A673 (cell line): ENCODE measurements at regions not wholly inside any gene's neighbourhood (a gene's known extent, or its start where the extent isn't known, plus 50 kb on each side); places are given as distances from the start of the nearest gene placed in this dataset.

Experiments
- BruUV-seq: library from RNA; stranded (reverse); fragments of 400-500 nt; replicated peaks from 2 replicates; lab custom pipeline; 2021; lab: Mats Ljungman, UMichigan
- CTCF ChIA-PET: fragments of 300-600 bp; sonication (Branson Sonifier 250); formaldehyde crosslinking; loops from one replicate; lab custom pipeline; 2022; ENCODE audit warnings: antibody characterized with exemption; lab: Charles Lee
- POLR2A ChIA-PET: fragments of 300-600 bp; sonication (Branson Sonifier 250); formaldehyde crosslinking; loops from one replicate; lab custom pipeline; 2022; ENCODE audit warnings: antibody characterized with exemption; ENCODE audit not compliant: low non-redundant PET; lab: Charles Lee
- DNase-seq: peaks from one replicate; pipeline ENCODE4 v3.0.0-alpha.2; 2015; ENCODE audit warnings: low spot score
- H3K27ac ChIP-seq: fragments of 200-600 bp; sonication (generic); 2 replicates; pipeline ENCODE4 v1.5.1; 2016; ENCODE audit warnings: mixed run types, low read depth, mild to moderate bottlenecking, mixed read lengths, antibody characterized with exemption, low read length; ENCODE audit not compliant: poor library complexity, severe bottlenecking
- H3K27me3 ChIP-seq: fragments of 200-600 bp; sonication (generic); replicated peaks from 2 replicates; pipeline ENCODE4 v1.6.1; 2017; ENCODE audit warnings: mixed run types, low read depth, mild to moderate bottlenecking, mixed read lengths, antibody characterized with exemption, low read length; ENCODE audit not compliant: insufficient read depth, poor library complexity
- H3K36me3 ChIP-seq: fragments of 200-600 bp; sonication (generic); 2 replicates; pipeline ENCODE4 v1.6.1; 2016; ENCODE audit warnings: mixed run types, mild to moderate bottlenecking, mixed read lengths, antibody characterized with exemption, low read length; ENCODE audit not compliant: insufficient read depth, poor library complexity, severe bottlenecking
- H3K4me1 ChIP-seq: fragments of 200-600 bp; sonication (generic); 2 replicates; pipeline ENCODE4 v1.6.1; 2017; ENCODE audit warnings: mixed run types, mild to moderate bottlenecking, mixed read lengths, antibody characterized with exemption, low read length; ENCODE audit not compliant: insufficient read depth, poor library complexity, severe bottlenecking
- H3K4me3 ChIP-seq: fragments of 200-600 bp; sonication (generic); 2 replicates; pipeline ENCODE4 v1.5.1; 2016; ENCODE audit warnings: low read depth, mixed run types, mild to moderate bottlenecking, mixed read lengths, low read length; ENCODE audit not compliant: poor library complexity, severe bottlenecking
- H3K9me3 ChIP-seq: fragments of 200-600 bp; sonication (generic); 2 replicates; pipeline ENCODE4 v1.6.1; 2016; ENCODE audit warnings: mixed run types, low read depth, mild to moderate bottlenecking, mixed read lengths, antibody characterized with exemption, low read length; ENCODE audit not compliant: poor library complexity, severe bottlenecking
- CTCF ChIP-seq: fragments of 300-800, 200-600 bp; sonication (generic); conservative IDR thresholded peaks from 2 replicates; pipeline ENCODE4 v1.5.1; 2017; ENCODE audit warnings: low read depth, mild to moderate bottlenecking, antibody characterized with exemption, low read length, moderate library complexity, mixed read lengths
- intact Hi-C: fragments of 100-400 bp; cut with micrococcal nuclease; formaldehyde crosslinking; loops from one replicate; pipeline ENCODE4 v1.10.0; 2022; ENCODE audit not compliant: unreplicated experiment

DNA sequence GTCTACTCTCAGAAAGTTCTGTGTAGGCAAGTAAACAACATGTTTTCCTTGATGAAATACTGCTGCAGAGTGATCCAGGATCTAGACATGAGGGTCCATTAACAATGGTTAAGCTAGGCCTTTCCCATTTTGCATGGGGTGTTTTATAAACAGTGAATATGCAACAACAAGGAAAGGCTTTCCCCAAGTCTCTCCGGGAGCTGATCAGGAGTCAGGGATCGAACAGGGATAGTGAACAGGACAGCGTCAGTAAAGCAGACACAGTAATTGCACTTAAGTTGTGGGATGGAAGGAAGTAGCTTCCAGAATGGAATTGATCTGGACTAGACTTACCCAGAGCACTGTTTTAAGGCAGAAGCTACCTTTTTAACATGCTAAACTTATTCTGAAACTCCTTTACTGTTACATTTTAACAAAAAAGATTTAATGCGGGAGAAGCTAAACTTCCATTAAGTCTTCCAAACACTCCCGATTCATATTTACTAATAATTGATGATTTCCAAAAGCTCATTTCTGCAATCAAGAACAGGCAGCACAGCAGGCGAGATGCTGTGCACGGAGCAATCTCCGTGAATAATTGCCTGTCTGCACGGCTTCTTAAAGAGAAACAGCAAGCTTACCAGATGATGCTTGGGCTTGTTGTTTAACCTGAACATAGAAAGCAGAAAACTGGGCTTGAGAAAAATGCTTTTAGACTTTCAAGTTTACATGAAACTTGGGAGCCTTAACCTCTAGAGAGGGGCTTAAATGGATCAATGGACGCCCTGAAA lies 50.3 kb upstream of the DOCK1 start:
- no TSS peak for BruUV-seq
- CTCF ChIA-PET: no interaction called here
- no peaks in the 10 kb centered on the region for H3K36me3 ChIP-seq
- POLR2A ChIA-PET: no interaction called here
- no peak overlapping the region for H3K27ac ChIP-seq
- no peaks in the 10 kb centered on the region for H3K4me1 ChIP-seq
- no peak for TF ChIP-seq CTCF
- no peak for DNase-seq
- H3K27me3 ChIP-seq: no peaks in the 10 kb centered on the region
- intact Hi-C loops: no loop called here
- H3K4me3 ChIP-seq: no peak overlapping the region
- no peaks in the 10 kb centered on the region for H3K9me3 ChIP-seq
